ENCODE measurements at regions not wholly inside any gene's neighbourhood (a gene's known extent, or its start where the extent isn't known, plus 50 kb on each side); places are given as distances from the start of the nearest gene placed in this dataset.

DNA sequence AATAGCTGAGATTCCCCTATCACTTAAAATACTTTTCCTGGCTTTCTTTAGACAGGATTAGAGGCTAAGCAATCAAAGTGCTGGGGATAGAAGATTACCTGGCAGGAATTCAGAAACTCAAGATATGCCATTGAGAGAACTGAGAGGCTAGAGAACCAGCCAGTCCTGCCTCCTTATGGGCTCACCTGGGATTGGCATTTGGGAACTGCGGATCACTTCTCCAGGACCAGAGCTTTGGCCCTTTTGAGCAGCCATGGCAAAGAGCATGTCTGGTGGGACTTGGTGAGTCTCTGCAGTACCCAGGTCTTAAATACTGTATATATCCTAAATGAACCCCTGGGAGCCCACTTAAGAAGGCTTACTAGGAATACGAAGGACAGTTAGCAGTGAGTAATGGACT, 399.1 kb downstream of the BTBD3 start:
- Mint-ChIP-seq H3K4me3 (ENCODE audit: unreplicated experiment) (no peak overlapping the region), H3K27me3 (ENCODE audit: insufficient read depth, unreplicated experiment) (no peaks in the 10 kb centered on the region), H3K36me3 (ENCODE audit: insufficient read depth, unreplicated experiment) (no peaks in the 10 kb centered on the region), H3K4me1 (ENCODE audit: insufficient read depth, unreplicated experiment) (no peaks in the 10 kb centered on the region), H3K9me3 (ENCODE audit: unreplicated experiment) (peaks cover 7% of the 10 kb centered on the region), H3K27ac (ENCODE audit: low read depth, unreplicated experiment) (no peak overlapping the region)
- no peak for DNase-seq (ENCODE audit: unreplicated experiment)
- intact Hi-C loops (cut with micrococcal nuclease), result no loop called here
- TF ChIP-seq, protein P1, sequence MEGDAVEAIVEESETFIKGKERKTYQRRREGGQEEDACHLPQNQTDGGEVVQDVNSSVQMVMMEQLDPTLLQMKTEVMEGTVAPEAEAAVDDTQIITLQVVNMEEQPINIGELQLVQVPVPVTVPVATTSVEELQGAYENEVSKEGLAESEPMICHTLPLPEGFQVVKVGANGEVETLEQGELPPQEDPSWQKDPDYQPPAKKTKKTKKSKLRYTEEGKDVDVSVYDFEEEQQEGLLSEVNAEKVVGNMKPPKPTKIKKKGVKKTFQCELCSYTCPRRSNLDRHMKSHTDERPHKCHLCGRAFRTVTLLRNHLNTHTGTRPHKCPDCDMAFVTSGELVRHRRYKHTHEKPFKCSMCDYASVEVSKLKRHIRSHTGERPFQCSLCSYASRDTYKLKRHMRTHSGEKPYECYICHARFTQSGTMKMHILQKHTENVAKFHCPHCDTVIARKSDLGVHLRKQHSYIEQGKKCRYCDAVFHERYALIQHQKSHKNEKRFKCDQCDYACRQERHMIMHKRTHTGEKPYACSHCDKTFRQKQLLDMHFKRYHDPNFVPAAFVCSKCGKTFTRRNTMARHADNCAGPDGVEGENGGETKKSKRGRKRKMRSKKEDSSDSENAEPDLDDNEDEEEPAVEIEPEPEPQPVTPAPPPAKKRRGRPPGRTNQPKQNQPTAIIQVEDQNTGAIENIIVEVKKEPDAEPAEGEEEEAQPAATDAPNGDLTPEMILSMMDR (IDR thresholded peaks at IDR 0.05; ENCODE audit: unreplicated experiment), result no peak
- ChIA-PET CTCF (interaction anchor here (0.6 to 1.2 kb wide), 2 partner anchors 10 to 324 kb away, joined by 3 read pairs; no protein-coding TSS in a partner anchor), POLR2A (interaction anchor here (0.7 kb wide), 1 partner anchor 127 kb away, joined by 3 read pairs; no protein-coding TSS in a partner anchor)
- no TSS peak for BruUV-seq (replicated peaks)

DNA sequence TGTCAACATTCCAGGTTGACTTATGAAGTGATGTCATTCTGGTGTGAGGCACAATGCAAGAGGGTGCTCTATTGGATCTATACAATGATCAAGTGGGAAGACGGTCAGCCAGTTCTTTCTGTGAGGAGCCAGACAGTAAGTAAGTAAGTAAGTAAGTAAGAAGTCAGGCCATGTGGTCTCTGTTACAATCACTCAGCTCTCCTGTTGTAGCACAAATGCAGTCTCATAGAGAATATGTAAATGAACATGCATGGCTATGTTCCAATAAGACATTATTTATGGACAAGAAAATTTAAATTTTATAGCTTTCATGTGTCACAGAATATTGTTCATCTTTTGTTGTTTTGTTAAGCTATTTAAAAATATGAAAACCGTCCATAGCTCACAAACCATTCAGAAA, 399.7 kb downstream of the BTBD3 start:
- no TSS peak for BruUV-seq (replicated peaks)
- H3K4me3 Mint-ChIP-seq (ENCODE audit: unreplicated experiment), result no peak overlapping the region

DNA sequence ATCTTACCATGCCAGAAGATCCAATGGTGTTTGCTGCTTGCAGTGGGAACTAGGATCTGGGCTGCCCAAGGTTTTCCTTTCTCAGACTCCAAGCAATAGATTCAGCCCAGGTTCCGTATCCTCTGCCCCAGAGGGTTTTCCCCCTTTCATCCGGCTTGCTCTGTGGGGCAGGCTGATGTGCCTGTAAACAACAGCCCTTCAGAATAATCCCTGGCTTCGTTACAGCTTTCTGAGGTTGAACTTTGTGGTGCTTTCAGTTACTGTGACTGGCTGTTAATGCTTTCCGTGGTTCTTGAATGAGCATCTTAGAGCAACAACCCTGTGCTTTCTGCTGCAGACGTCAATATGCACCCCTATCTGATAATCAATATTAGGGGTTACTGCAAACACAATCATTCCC, 400.4 kb downstream of the BTBD3 start:
- ChIA-PET CTCF (no interaction called here), POLR2A (no interaction called here)
- Mint-ChIP-seq H3K27me3 (ENCODE audit: insufficient read depth, unreplicated experiment) (no peaks in the 10 kb centered on the region), H3K36me3 (ENCODE audit: insufficient read depth, unreplicated experiment) (no peaks in the 10 kb centered on the region), H3K4me1 (ENCODE audit: insufficient read depth, unreplicated experiment) (no peaks in the 10 kb centered on the region), H3K4me3 (ENCODE audit: unreplicated experiment) (no peak overlapping the region), H3K27ac (ENCODE audit: low read depth, unreplicated experiment) (no peak overlapping the region), H3K9me3 (ENCODE audit: unreplicated experiment) (peaks cover 10% of the 10 kb centered on the region)
- intact Hi-C loops (cut with micrococcal nuclease), result no loop called here
- DNase-seq (ENCODE audit: unreplicated experiment), result no peak
- BruUV-seq (replicated peaks), result no TSS peak
- TF ChIP-seq, protein P1 (IDR thresholded peaks at IDR 0.05; ENCODE audit: unreplicated experiment), result no peak

More for the DNA sequence above, 399.7 kb downstream of the BTBD3 start:
- H3K27me3 Mint-ChIP-seq (ENCODE audit: insufficient read depth, unreplicated experiment), result no peaks in the 10 kb centered on the region
- ChIA-PET POLR2A (no interaction called here), CTCF (interaction anchor here (0.6 to 1.2 kb wide), 2 partner anchors 9 to 325 kb away, joined by 3 read pairs; no protein-coding TSS in a partner anchor)
- no peak for DNase-seq (ENCODE audit: unreplicated experiment)
- H3K27ac Mint-ChIP-seq (ENCODE audit: low read depth, unreplicated experiment), result no peak overlapping the region
- TF ChIP-seq, protein P1 (IDR thresholded peaks at IDR 0.05; ENCODE audit: unreplicated experiment), result no peak
- H3K9me3 Mint-ChIP-seq (ENCODE audit: unreplicated experiment), result peaks cover 10% of the 10 kb centered on the region
- no peaks in the 10 kb centered on the region for H3K36me3 Mint-ChIP-seq (ENCODE audit: insufficient read depth, unreplicated experiment)
- no peaks in the 10 kb centered on the region for H3K4me1 Mint-ChIP-seq (ENCODE audit: insufficient read depth, unreplicated experiment)
- intact Hi-C loops (cut with micrococcal nuclease), result no loop called here

DNA sequence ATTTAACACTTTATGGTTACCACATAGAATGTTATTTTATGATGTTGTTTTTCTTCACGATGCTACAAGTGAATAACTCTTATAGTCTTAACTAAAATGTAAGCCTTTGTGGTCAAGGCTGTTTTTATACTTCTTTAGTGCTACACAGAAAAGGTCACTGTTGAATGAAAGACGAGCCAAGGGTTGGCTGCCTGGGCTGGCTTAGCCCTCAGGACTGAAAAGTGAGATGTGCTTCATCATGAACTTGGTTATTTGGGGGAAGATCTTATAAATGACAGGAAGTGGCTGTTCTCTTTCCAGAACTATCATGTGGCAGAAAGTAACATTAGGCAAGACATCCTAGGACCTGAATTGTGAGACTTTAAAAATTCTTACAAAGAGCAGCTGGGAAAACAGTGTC, 404.0 kb downstream of the BTBD3 start:
- no peak overlapping the region for H3K4me3 Mint-ChIP-seq (ENCODE audit: unreplicated experiment)
- no peaks in the 10 kb centered on the region for H3K4me1 Mint-ChIP-seq (ENCODE audit: insufficient read depth, unreplicated experiment)
- intact Hi-C loops (cut with micrococcal nuclease), result no loop called here
- H3K27ac Mint-ChIP-seq (ENCODE audit: low read depth, unreplicated experiment), result no peak overlapping the region
- H3K27me3 Mint-ChIP-seq (ENCODE audit: insufficient read depth, unreplicated experiment), result no peaks in the 10 kb centered on the region
- TF ChIP-seq, protein P1 (IDR thresholded peaks at IDR 0.05; ENCODE audit: unreplicated experiment), result no peak
- no peaks in the 10 kb centered on the region for H3K36me3 Mint-ChIP-seq (ENCODE audit: insufficient read depth, unreplicated experiment)
- no TSS peak for BruUV-seq (replicated peaks)
- POLR2A ChIA-PET, result no interaction called here
- peaks cover 18% of the 10 kb centered on the region for H3K9me3 Mint-ChIP-seq (ENCODE audit: unreplicated experiment)
- CTCF ChIA-PET, result interaction anchor here (1.6 kb wide), 1 partner anchor 36 kb away, joined by 5 read pairs; no protein-coding TSS in a partner anchor
- DNase-seq (ENCODE audit: unreplicated experiment), result no peak

All from MCF 10A (cell line).